ENCODE measurements at regions not wholly inside any gene's neighbourhood (a gene's known extent, or its start where the extent isn't known, plus 50 kb on each side); places are given as distances from the start of the nearest gene placed in this dataset.

DNA sequence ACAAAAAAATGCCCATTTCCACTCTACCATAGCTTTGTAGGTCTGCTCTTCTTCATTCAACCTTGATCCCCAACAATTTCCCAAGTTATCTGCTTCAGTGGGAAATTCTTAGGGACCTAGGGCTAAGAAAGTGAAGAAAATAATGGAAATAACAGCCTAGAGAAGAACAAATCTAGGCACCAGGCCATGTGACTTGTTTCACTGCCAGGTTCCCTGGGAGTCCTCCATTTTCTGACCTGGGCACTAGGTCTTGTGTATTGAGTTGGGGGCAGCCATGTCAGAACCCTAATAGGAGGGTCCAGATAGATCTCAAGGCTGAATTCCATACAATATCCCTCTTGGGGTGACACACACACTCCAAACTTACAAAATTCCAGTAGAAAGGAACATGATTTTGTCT is 194.6 kb upstream of the STK26 start:
- no peak for TF ChIP-seq CTCF (IDR thresholded peaks at IDR 0.05; ENCODE audit: borderline replicate concordance)
- no peak overlapping the region for H3K27ac ChIP-seq (replicated peaks)
- no peak for DNase-seq
- no peaks in the 10 kb centered on the region for H3K36me3 ChIP-seq
- no peaks in the 10 kb centered on the region for H3K9me3 ChIP-seq (replicated peaks)
- H3K4me1 ChIP-seq, result no peaks in the 10 kb centered on the region
- no peak overlapping the region for H3K4me3 ChIP-seq
- intact Hi-C loops (cut with micrococcal nuclease), result no loop called here
- H3K27me3 ChIP-seq (ENCODE audit: low read depth), result no peaks in the 10 kb centered on the region

DNA sequence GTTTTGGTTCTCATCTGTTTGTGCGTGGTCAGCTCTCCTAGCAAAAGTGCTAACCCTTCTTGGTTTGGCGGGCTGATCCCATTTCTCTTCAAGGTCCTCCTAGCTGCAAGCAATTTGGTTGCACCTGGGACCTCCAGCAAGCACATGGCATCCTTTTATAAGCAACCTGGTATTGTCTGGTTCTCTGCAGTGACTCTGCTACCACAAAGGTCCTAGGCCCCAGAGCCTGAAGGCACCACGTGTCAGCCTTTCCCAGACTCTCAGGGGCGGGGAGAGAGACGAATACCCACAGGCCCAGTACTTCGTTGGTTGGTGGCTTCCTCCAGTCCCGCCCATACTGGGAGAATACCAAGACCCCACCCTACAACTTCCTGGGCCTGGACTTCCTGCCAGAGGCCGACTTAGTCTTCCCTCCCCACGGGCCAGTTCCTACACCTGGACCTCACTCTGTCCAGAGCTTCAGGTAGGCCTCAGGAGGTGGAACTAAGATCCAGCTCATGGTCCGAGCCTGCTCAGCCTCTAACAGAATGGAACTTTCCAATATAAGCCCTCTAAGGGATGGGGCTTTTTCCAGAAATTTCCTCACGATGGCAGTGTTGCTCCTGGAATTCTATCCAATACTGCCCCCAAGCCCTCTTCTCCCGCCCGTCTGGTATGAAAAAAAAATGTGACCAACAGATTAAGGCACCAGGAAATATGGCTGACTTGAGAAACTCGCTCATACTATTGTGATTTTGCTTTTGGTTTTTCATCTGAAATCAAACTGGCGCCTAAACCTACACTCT is 192.5 kb upstream of the STK26 start:
- intact Hi-C loops (cut with micrococcal nuclease), result no loop called here
- Histone ChIP-seq H3K27ac (replicated peaks) (peak overlapping the region; percentile 76), H3K36me3 (no peaks in the 10 kb centered on the region), H3K27me3 (ENCODE audit: low read depth) (no peaks in the 10 kb centered on the region), H3K4me1 (no peaks in the 10 kb centered on the region), H3K9me3 (replicated peaks) (no peaks in the 10 kb centered on the region), H3K4me3 (peak overlapping the region; percentile 52)
- DNase-seq, result peak; percentile 40
- peak; percentile 55 for TF ChIP-seq CTCF (IDR thresholded peaks at IDR 0.05; ENCODE audit: borderline replicate concordance)

- no peak for DNase-seq
- Histone ChIP-seq H3K4me3 (peak overlapping the region; percentile 52), H3K27ac (replicated peaks) (peak overlapping the region; percentile 76), H3K4me1 (no peaks in the 10 kb centered on the region), H3K27me3 (ENCODE audit: low read depth) (no peaks in the 10 kb centered on the region), H3K9me3 (replicated peaks) (no peaks in the 10 kb centered on the region), H3K36me3 (no peaks in the 10 kb centered on the region)
- no peak for TF ChIP-seq CTCF (IDR thresholded peaks at IDR 0.05; ENCODE audit: borderline replicate concordance)
- intact Hi-C loops (cut with micrococcal nuclease), result no loop called here
These were observed 191.9 kb upstream of the STK26 start for GRCh38 chrX:131831185-131831520.

GRCh38 chrX:131836161-131836560 is 186.9 kb upstream of the STK26 start:
- no peak overlapping the region for H3K4me3 ChIP-seq
- TF ChIP-seq CTCF (IDR thresholded peaks at IDR 0.05; ENCODE audit: borderline replicate concordance), result no peak
- H3K27me3 ChIP-seq (ENCODE audit: low read depth), result no peaks in the 10 kb centered on the region
- intact Hi-C loops (cut with micrococcal nuclease), result no loop called here
- H3K36me3 ChIP-seq, result no peaks in the 10 kb centered on the region
- H3K27ac ChIP-seq (replicated peaks), result no peak overlapping the region
- no peaks in the 10 kb centered on the region for H3K4me1 ChIP-seq
- no peak for DNase-seq
- H3K9me3 ChIP-seq (replicated peaks), result no peaks in the 10 kb centered on the region

GRCh38 chrX:131837325-131837724 is 185.8 kb upstream of the STK26 start:
- Histone ChIP-seq H3K27me3 (ENCODE audit: low read depth) (no peaks in the 10 kb centered on the region), H3K9me3 (replicated peaks) (no peaks in the 10 kb centered on the region), H3K4me3 (no peak overlapping the region), H3K36me3 (no peaks in the 10 kb centered on the region), H3K4me1 (no peaks in the 10 kb centered on the region), H3K27ac (replicated peaks) (no peak overlapping the region)
- intact Hi-C loops (cut with micrococcal nuclease), result no loop called here
- no peak for DNase-seq
- TF ChIP-seq CTCF (IDR thresholded peaks at IDR 0.05; ENCODE audit: borderline replicate concordance), result no peak
